MM.1S (cell line): ENCODE measurements at regions not wholly inside any gene's neighbourhood (a gene's known extent, or its start where the extent isn't known, plus 50 kb on each side); places are given as distances from the start of the nearest gene placed in this dataset.

Experiments used
- CTCF ChIP-seq: fragments of 300-600 bp; sonication (generic); IDR thresholded peaks from 2 replicates; pipeline ENCODE4 v1.5.1; 2016; ENCODE audit warnings: antibody characterized with exemption, low read length, mixed read lengths
- EZH2 ChIP-seq: fragments of 300-600 bp; sonication (generic); optimal IDR thresholded peaks from 2 replicates; pipeline ENCODE3; 2017; ENCODE audit warnings: low read depth, mild to moderate bottlenecking, antibody characterized with exemption, low read length, mixed read lengths
- EZH2phosphoT487 ChIP-seq: fragments of 300-600 bp; sonication (generic); IDR thresholded peaks from 2 replicates; pipeline ENCODE4 v1.6.1; 2018; ENCODE audit warnings: antibody characterized with exemption, low read length

- TF ChIP-seq EZH2 (no peak), CTCF (no peak), EZH2phosphoT487 (no peak)
Observed at GRCh38 chr16:51938861-51939260, 608.1 kb downstream of the TOX3 start.
